Fibroblast of villous mesenchyme (primary cell): ENCODE measurements at regions not wholly inside any gene's neighbourhood (a gene's known extent, or its start where the extent isn't known, plus 50 kb on each side); places are given as distances from the start of the nearest gene placed in this dataset.
"Not testable (repeated sequence)": the region's sequence is repeated elsewhere in the genome, so short reads cannot be mapped to it uniquely, and the experiment has no call there.

Experiments used
- DNase-seq: peaks from one replicate; pipeline ENCODE4 v3.0.0-alpha.2; 2010; ENCODE audit warnings: low read depth
- H3K4me3 ChIP-seq: 2 replicates; pipeline ENCODE4 v1.5.1; 2011; ENCODE audit warnings: low read depth, mild to moderate bottlenecking, low read length
- CTCF ChIP-seq: IDR thresholded peaks from 2 replicates; pipeline ENCODE4 v1.5.1; 2012; ENCODE audit warnings: low read depth, mild to moderate bottlenecking, low read length; ENCODE audit not compliant: insufficient read depth

- no peak for TF ChIP-seq CTCF
- DNase-seq = no peak
- H3K4me3 ChIP-seq = no peak overlapping the region
Measured at GRCh38 chr7:112668561-112668960, 121.6 kb downstream of the TMEM168 start.

GRCh38 chr7:112669306-112669705 lies 120.9 kb downstream of the TMEM168 start:
- no peak for DNase-seq
- no peak overlapping the region for H3K4me3 ChIP-seq
- no peak for TF ChIP-seq CTCF

GRCh38 chr7:112670193-112670592 lies 120.0 kb downstream of the TMEM168 start:
- no peak overlapping the region for H3K4me3 ChIP-seq
- TF ChIP-seq CTCF = no peak
- DNase-seq = no peak

- TF ChIP-seq CTCF = no peak
- no peak for DNase-seq
- H3K4me3 ChIP-seq = no peak overlapping the region
Measured at GRCh38 chr7:112678626-112679025, 111.6 kb downstream of the TMEM168 start.

- DNase-seq, H3K4me3 ChIP-seq: not testable (repeated sequence)
Measured at GRCh38 chr7:112689466-112690177, 100.6 kb downstream of the TMEM168 start.

GRCh38 chr7:112692333-112692732 lies 97.9 kb downstream of the TMEM168 start:
- TF ChIP-seq CTCF = no peak
- DNase-seq = no peak

GRCh38 chr7:112697211-112697610 lies 93.0 kb downstream of the TMEM168 start:
- not testable (repeated sequence) for DNase-seq, H3K4me3 ChIP-seq

More at GRCh38 chr7:112692333-112692732, 97.9 kb downstream of the TMEM168 start:
- H3K4me3 ChIP-seq = no peak overlapping the region
